NCI-H2196 (cell line): ENCODE measurements at regions not wholly inside any gene's neighbourhood (a gene's known extent, or its start where the extent isn't known, plus 50 kb on each side); places are given as distances from the start of the nearest gene placed in this dataset.
"Not testable (repeated sequence)": the region's sequence is repeated elsewhere in the genome, so short reads cannot be mapped to it uniquely, and the experiment has no call there.

Source experiments
- DNase-seq: peaks from one replicate; lab custom pipeline; 2025; ENCODE audit not compliant: unreplicated experiment; lab: John Stamatoyannopoulos, UW

DNA sequence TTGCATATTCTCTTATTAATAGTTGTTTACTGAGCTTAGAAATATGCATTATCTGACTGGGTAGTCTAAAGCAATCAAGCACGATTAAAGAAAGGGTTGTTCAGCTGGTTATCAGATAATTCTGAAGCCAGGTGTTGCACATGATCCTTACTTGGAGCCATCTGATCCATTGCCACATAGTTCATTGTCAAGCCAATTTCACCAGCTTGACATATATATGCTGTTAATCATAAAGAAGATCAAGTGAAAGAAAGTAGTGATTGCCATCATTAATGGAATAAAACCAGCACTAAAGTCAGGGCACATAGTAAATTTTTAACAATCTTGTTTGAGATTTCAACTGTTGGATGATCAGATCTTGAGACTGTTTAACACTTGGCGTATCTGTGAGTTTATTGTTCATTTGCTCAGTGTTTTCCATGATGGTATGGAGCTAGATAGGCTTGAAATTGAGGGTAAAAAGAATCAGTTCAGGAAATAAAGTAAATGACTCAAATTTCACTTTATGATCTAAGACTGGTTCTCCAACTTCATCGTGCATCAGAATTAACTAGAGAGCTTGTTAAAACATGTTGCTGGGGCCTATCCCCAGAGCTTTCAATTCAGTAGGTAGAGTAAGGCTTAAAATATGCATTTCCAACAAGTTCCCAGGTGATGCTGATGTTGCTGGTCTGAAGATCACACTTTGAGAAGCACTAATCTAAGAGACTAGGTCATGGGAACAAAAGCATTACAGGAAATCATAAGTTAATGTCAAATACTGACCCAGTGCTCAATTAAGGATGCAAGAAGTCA lies 539.6 kb downstream of the SATB2 start:
- no peak for DNase-seq

DNA sequence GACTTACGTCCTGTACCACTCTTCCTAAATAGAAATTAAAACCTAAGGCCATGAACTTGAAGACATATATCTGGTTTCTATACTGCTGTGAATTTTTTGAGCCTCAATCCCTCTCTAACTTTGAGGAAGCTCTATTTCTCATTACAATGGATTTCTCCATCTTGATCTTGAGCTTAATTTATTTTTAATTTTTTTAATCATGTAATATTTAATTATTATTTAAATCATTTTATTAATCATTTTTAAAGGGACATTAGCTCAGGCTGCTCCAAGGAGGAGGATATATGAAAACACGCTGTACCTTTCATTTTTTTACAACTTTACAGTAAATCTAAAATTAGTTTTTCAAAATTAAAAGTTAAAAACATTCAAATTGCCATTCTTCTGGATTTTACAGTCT lies 540.5 kb downstream of the SATB2 start:
- DNase-seq: no peak

DNA sequence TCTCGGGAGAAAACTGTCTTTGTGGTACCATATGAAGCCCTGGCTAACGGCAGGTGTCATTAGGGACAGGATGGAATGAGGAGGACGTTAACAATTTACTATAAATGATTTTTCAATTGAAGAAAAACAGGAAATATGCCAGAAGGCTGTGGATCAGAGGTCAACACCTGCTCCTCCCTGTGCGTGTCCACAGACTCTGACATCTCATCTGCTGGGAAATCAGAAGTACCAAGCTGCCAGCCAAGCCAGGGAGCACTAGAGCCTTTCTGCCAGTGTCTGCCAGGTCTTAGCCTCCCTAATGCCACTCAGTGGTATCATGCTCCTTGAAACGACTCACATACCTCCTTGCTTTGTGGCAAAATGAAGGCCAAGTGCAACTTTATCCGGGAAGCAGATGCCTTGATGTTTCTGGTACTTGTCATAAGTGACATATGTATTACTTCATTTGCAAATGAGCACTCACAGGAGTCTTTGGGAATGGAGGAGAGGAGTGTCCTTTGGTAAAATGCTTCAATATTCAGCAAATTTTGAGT lies 541.1 kb downstream of the SATB2 start:
- DNase-seq: no peak

DNA sequence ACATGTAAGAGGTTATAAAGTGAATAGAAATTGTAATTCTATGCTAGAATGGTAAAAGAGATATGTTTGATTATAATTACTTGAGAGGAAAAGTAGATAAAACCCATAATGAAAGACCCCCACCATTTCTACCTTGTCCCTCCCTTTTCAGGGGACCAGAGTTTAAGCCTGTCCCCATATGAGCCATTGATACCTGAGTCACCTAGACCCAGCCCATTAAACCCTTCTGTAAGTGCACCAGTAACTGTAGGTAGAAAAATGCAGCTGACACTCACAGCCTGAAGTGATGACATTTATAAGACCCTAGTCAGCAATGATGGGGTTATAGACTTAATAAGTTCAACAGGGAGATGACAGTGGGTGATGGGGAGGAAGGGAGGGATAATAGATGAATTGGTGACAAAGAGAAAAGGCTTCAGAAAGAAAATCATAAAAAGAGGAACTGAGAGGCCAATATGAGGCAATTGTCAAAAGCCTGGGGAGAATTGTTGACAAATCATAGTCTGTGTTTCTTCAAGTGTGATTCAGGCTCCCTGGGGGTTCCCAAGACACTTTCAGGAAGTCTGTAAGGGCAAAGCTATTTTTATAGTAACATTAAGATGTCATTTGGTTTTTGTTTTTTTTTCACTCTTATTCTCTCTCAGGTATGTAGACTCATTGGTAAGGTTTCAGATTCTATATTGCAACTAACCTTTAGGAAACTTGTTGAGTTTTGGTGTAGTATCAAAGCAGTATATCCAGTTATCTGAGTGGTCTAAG lies 544.2 kb downstream of the SATB2 start:
- no peak for DNase-seq

DNA sequence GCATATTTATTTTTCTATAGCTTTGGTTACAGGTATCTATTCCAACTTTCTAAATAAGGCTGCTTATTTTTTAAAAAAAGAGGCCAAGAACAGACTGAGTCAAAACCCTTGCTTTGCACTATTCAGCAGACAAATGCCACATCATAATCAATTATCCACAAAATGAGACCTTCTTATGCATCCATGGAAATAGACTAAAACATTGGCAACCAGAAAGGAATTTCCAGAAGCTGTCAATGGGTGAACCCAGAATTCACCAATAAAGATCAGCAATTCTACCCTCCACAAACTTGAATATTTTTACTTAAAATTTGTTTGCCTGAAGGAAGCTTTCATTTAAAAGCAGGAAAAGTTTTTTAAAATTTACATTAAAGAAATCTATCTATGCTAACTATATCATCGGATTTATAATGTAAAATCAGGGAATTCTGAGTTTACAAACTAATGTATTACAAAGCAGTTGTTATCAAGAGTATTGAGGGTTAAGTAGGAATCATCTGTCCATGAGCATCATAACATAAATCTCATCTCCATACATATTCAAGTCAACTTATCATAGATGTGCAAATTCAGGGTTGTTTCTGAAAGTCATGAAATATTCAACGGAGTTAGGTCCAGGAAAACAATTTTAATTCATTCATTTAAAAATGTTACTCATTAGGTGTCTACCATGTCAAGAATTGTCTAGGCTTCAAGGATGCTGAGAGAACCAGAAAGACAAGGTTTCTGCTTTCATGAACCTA lies 548.0 kb downstream of the SATB2 start:
- DNase-seq: no peak

DNA sequence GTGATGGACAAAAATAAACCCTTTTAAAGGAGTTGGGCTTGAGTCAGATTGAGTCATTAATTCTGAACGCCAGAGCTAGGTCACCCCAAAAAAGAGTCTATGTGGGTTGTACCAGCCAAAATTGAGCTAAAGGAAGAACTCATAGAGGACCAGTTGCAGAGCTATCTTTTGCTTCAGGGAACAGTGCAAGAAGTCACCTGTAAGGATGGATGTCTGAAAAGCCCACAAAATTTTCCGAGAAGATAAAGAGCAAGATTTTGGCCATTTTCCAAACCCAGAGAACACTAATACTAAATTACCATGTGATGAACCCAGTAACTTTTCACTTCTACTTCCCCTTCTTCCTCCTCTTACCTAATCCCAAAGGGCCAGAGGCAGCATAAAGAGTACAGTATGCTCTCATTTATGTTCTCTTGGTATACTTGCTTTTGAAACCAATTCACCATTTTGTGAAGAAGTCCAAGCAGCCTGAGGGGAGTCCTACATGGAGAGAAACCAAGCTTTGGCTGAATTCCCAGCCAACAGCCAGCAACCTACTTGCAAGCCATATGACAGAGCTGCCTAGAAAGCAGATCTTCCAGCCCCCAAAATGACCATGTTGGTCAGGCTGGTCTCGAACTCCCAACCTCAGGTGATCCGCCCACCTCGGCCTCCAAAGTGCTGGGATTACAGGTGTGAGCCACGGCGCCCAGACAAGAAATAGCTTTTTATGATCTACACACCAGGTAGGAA lies 551.7 kb downstream of the SATB2 start:
- no peak for DNase-seq

DNA sequence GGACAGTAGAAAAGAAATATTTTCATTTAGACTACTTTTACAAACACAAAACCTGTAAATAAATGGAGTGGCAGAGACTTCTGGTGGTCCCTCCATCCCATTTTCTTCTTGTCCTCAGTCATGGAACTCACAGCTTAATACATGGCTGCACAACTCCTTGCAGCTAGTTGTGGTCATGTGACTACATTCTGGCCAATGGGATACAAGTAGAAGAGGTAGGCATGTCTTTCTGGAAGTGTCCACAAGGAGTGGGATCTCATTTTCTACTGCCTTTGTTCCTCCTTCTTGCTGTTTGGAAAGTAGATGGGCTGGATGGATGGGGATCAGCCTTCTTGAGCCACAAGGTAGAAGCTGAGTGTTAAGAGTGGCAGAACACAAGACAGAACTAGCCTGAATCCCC lies 555.8 kb downstream of the SATB2 start:
- DNase-seq: no peak

DNA sequence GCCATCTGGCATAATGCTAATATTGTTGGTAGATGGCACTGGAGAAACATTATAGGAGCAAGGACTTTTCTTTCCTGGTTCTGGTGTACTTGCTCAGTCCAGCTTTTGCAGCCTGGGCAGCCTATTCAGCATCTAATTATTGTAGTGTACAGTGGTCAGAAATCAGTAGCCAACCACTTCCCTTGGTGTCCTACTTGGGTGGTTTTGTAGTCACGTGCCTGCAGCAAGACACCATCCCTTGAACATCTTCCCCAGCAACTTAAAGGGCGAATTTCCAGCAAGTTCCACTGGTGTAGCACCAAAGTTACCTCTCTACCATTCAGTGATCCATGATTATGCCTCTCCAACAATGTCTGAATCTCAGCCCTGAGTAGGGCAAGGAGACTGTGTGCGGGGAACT lies 557.6 kb downstream of the SATB2 start:
- DNase-seq: no peak

DNA sequence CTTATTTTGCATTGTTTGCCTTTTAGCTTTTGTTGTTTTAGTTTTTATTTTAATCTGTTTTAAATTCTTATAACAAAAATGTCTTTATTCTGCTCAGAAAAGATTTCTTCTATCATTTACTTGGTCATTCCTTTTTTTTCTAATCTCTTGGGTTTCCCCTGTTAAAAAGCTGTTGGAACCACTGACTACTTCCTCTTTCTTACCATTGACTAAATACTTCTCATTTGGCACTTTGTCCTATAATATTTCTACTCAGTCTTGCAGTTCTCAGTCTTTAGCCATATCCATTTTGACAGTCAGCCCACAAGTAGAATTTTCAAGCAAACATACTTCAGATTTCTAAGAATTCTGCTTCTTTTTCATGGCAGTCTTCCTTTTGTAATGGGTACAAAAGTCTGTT lies 567.2 kb downstream of the SATB2 start:
- DNase-seq: no peak

DNA sequence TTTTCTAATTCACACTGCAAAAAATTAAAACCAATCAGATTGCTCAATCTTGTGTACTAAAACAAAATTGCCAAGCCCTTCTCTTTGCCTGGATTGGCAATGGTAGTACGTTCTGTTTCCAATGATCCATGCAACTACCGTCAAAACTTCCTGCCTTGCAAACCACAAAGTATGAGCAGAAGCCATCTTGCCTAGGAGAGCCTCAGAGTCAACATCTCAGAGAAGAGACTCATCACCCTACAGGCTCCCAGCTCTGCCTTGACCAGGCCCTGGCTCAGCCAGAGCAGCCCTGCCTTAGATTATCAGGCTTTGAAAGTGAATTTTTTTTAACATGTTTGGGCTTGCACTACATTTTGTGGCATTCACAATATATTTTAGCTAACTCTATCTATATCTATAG lies 574.1 kb downstream of the SATB2 start:
- no peak for DNase-seq

DNA sequence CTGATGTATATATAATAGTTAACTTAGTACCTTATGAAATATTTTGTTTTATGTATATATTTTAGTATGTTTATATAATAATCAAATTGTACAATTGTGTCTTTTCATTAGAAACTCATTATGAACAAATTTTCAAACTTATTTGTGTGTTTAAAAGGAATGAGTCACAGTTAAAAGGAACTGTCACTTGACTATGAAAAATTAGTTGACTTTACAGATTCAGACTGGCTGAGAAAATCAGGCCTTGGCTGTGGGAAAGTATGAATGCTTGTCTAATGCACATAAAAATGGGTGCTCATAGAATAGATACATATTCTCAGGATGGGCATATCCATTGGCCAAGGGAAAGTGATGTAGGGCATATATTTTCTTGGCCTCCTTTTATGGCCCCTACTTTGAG lies 576.8 kb downstream of the SATB2 start:
- DNase-seq: no peak

DNA sequence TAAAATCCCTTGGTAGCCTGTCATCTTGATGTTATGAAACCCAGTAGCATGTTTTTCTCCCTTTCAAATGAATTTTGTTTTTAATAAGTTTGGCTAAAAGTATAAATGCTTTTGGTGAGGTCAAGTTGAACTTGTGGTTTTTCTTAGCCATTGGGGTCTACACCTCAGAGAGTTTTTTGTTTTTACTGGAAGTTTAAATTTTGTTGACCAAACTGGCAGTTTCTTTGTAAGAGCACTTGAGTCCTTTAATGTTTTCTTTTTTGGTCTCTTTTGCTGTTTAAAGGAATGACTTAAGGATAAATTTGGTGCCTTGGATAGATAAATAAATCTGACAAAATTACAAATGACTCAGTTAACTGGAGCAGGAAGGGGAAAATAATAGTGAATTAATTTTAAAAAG lies 577.3 kb downstream of the SATB2 start:
- DNase-seq: no peak

DNA sequence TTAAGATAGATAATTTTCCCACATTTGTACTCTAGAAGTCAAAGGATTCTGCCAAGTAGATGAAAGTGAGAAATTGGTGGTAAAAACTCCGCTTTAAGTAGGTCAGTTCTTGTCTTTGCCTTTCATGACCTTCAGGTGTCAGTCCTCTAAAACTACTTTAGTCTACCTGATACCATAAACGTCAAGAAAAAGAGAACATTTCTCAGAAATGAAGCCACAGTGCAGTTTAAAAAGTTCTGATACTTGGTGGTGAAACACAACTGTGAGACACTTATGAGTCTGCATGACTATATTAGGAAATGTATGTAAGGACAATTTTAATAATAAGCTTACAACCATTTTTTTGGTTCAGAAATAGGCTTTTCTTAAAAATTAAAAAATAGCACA lies 583.3 kb downstream of the SATB2 start:
- no peak for DNase-seq

DNA sequence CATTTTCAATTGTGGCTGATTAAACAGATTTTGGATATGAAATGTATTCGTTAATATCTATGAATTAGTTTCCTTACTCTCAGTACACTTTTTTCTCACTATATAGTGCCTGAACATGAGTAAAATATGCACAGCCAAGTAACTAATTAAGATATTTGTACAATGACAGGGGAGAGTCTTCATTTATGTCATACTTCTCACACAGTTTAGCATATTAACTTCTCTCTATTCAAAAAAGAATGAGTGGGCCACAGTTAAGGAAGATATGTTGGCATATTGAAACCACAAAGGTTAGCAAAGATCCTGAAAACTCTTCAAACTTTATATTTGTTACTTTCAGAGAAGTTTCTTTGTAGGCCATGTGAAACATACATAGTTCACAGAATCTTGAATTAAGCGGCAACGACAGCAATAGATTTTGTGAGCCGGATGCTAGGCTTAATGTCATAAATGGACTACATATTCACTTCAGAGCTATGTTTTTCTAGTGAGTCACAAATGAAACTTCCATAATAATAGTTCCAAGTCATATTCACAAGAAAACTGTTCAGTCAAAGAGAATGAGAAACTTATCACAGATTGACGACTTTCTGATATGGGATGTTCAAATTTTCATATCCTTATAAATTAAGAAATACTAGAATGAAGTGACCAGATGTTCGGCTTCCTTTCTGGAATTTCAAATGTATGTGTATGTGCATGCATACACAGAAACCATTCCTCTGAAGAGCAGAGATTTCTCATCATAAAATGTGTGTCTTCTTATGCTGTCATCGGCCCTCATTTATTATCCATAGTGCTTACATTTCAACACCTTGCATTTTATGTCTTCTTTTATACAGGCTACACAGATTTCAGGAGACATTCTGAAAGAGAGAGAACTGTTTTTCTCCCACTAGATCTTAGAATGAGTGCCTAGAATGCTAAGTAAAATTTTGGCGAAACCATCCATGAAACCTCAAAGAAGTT lies 584.0 kb downstream of the SATB2 start:
- no peak for DNase-seq

DNA sequence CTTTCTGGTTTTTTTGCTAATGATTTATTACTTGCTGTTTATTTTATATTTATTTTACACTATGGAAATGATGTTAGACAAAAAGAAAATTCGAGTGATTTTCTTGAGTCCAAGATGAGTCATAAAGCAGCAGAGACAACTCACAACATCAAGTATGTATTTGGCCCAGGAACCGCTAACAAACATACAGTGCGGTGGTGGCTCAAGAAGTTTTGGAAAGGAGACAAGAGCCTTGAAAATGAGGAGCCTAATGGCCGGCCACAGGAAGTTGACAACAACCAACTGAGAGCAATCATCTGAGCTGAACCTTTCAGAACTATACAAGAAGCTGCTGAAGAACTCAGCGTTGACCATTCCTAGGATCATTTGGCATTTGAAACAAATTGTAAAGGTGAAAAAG lies 594.1 kb downstream of the SATB2 start:
- no peak for DNase-seq

DNA sequence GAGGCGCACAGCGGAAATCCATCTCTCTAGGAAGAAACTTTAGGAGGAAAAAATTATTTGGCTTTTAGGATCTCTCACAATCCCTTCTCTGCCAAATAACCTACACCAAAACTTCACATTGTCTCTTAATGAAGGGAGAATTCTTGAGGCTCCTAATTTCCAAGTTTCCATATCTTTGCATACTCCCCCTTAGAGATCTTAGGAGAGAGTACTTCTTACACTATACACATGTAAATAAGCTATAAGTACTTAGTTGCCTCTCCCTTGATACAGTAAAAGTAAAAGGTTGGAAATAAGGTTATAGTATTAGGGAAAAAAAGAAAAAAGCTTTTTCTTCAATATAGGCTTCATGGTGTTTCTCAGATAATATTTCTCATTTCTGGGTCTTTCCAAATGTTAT lies 596.7 kb downstream of the SATB2 start:
- no peak for DNase-seq

DNA sequence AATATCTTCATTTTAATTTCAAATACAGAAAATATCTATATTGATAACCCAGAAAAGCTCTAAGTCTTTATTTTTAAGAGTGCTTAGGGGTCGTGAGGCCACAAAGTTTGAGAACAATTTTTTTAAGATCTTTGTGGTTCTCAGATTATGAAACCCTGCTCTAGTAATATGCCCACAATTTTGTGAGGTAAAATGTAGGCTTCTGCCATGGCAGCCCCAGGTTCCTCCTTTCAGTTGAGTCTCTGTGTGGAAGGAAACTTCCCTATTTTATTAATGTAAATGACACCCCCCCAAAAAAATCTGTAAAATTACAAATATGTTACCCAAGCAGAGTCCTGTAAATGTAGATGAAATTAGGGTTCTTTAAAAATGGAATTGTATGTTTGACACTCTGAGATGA lies 600.5 kb downstream of the SATB2 start:
- no peak for DNase-seq

DNA sequence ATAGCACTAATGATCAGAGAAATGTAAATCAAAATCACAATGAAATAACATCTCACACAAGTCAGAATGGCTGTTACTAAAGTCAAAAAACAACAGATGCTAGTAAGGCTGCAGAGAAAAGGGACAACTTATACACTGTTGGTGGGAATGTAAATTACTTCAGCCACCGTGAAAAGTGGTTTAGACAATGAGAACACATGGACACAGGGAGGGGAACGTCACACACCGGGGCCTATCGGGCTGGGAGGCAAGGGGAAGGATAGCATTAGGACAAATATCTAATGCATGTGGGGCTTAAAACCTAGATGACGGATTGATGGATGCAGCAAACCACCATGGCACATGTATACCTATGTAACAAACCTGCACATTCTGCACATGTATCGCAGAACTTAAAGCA lies 602.0 kb downstream of the SATB2 start:
- not testable (repeated sequence) for DNase-seq

DNA sequence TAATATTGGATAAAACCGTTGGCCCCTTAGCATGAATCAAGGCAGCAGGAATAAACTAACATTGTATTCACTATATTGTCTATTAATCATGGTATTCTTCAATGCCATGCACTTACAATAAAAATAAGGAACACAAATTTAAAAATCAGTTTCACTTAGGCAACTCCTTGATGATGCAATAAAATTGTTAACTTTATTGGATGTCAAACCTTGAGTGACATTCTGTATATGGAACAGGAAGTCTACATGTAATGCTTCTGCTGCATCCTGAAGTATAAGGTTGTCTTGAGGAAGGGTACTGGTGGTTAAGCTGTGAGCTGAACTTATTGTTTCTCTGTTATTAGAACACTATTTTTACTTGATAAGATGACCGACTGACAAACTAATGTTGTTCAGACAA lies 605.5 kb downstream of the SATB2 start:
- no peak for DNase-seq

DNA sequence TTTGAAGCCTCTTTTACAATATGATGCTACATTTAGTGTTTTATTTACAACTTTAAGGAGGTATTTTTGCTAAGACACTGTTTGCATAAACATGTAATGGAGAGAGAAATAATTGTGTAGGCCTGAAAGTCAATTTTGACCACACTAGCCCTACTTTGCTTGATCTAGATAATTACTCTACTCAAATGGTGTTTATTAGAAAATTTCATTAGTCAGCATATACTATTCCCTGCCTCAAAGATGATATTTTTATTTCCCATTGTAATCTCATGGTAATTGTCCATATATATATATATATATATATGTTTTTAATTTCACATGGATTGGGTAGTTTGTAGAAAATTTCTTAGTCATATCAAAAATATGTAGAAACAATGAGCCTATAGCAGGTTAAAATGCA lies 632.2 kb downstream of the SATB2 start:
- DNase-seq: no peak
